Activated T-helper 1 cell treated with anti-CD3 and anti-CD28 coated beads, Interleukin-12 subunit alpha, Interleukin-12 subunit beta, Interleukin-2, Interleukin-4 antibody, amounts not matched to agents 30 ng/mL and 10 ng/mL and 1 ng/mL, durations not matched to agents 14 hours and 24 hours and 36 hours (primary cell): ENCODE measurements at regions not wholly inside any gene's neighbourhood (a gene's known extent, or its start where the extent isn't known, plus 50 kb on each side); places are given as distances from the start of the nearest gene placed in this dataset.

Source experiments
- DNase-seq: peaks from one replicate; pipeline ENCODE4 v3.0.0; 2021; ENCODE audit warnings: low spot score
- H3K27ac Mint-ChIP-seq: one replicate; pipeline ENCODE4 v1.8.0; 2021; ENCODE audit warnings: mild to moderate bottlenecking, mixed read lengths
- H3K27me3 Mint-ChIP-seq: one replicate; pipeline ENCODE4 v1.8.0; 2022; ENCODE audit warnings: mild to moderate bottlenecking, moderate library complexity, mixed read lengths; ENCODE audit not compliant: insufficient read depth
- H3K36me3 Mint-ChIP-seq: one replicate; pipeline ENCODE4 v1.8.0; 2021; ENCODE audit warnings: low read depth, mixed read lengths
- H3K4me1 Mint-ChIP-seq: one replicate; pipeline ENCODE4 v1.8.0; 2021; ENCODE audit warnings: low read depth, mixed read lengths
- H3K4me3 Mint-ChIP-seq: one replicate; pipeline ENCODE4 v1.8.0; 2021; ENCODE audit warnings: mild to moderate bottlenecking, moderate library complexity, mixed read lengths
- H3K9me3 Mint-ChIP-seq: one replicate; pipeline ENCODE4 v1.8.0; 2021; ENCODE audit warnings: mixed read lengths
- intact Hi-C: fragments of 100-400 bp; cut with micrococcal nuclease; formaldehyde crosslinking; loops from one replicate; pipeline ENCODE4 v1.15.1; 2024

DNA sequence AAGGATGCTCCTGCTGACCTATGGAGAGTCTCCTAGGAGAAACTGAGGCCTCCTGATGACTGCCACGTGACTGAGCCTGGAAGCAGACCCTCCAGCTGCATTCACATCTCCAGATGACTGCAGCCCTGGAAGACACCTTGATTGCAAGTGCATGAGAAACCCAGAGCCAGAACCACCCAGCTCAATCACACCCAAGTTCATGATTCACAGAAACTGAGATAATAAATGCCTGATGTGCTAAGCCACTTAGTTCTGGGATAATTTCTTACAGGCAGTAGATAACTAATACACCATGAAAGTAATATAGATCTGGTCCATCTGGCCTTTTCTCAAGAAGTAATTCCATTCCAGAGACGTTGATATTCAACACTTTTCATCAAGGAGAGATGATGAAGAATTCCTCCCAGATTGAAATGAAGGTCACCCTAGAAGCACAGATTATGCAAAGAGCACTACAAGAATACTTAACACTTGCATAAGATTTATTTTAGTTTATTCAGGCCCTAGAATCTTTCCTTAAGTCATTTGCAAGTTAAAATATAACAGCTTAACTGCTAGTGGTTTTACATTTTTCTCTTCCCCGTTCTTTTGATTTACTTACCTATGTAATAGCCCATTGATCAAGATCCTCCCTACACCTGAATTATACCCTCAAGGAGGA lies 208.2 kb upstream of the INHBA start:
- DNase-seq, result no peak

DNA sequence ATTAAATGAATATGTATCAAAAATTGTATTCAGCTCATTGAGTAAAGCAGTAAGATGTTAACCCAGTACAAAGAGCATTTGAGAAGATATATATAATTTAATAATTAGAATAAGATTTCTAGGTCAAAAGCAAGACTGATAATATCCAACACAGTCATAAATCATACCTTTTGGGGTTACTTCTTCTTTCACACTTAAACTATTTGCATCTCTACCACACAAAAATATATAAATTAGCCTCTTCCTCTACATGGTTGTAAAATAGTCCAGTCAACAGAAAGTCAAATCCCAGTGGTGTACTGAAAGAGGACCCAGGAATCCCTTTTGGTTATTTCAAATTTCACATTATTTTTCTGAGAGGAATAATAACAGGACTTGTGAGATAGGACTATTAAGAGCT lies 204.6 kb upstream of the INHBA start:
- H3K9me3 Mint-ChIP-seq, result peaks cover 15% of the 10 kb centered on the region

More for the DNA sequence above, 208.2 kb upstream of the INHBA start:
- intact Hi-C loops, result no loop called here
- no peak overlapping the region for H3K27ac Mint-ChIP-seq
- H3K36me3 Mint-ChIP-seq, result no peaks in the 10 kb centered on the region
- H3K9me3 Mint-ChIP-seq, result peaks cover under 1% of the 10 kb centered on the region
- H3K4me1 Mint-ChIP-seq, result no peaks in the 10 kb centered on the region
- H3K4me3 Mint-ChIP-seq, result no peak overlapping the region
- H3K27me3 Mint-ChIP-seq, result peaks cover 10% of the 10 kb centered on the region

DNA sequence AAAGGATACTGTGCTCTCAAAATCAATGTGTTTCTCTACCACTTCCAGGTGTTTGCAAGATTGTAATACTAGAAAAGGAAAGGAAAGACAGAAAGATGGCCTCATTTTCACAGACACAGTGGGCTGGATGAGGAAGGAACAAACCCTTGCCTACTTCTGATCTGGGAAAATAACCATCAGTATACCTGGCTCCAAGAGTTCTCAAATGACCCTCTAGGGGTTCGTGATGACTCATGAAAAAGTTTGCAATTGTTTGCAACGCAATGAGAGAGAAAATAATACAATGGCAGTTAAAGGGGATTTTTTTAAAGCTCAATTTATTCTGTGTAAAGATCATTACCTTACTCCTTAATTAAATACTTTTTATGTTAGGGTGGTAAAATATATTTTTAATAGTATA lies 197.6 kb upstream of the INHBA start:
- H3K4me1 Mint-ChIP-seq, result no peaks in the 10 kb centered on the region
- H3K9me3 Mint-ChIP-seq, result peaks cover 28% of the 10 kb centered on the region
- H3K36me3 Mint-ChIP-seq, result no peaks in the 10 kb centered on the region
- H3K27me3 Mint-ChIP-seq, result peaks cover 6% of the 10 kb centered on the region
- H3K4me3 Mint-ChIP-seq, result no peak overlapping the region
- no peak overlapping the region for H3K27ac Mint-ChIP-seq
- no peak for DNase-seq
- intact Hi-C loops, result no loop called here

More for the DNA sequence above, 204.6 kb upstream of the INHBA start:
- Mint-ChIP-seq H3K27me3 (peaks cover 1% of the 10 kb centered on the region), H3K36me3 (no peaks in the 10 kb centered on the region), H3K4me1 (no peaks in the 10 kb centered on the region), H3K27ac (no peak overlapping the region), H3K4me3 (no peak overlapping the region)
- intact Hi-C loops, result no loop called here
- no peak for DNase-seq

DNA sequence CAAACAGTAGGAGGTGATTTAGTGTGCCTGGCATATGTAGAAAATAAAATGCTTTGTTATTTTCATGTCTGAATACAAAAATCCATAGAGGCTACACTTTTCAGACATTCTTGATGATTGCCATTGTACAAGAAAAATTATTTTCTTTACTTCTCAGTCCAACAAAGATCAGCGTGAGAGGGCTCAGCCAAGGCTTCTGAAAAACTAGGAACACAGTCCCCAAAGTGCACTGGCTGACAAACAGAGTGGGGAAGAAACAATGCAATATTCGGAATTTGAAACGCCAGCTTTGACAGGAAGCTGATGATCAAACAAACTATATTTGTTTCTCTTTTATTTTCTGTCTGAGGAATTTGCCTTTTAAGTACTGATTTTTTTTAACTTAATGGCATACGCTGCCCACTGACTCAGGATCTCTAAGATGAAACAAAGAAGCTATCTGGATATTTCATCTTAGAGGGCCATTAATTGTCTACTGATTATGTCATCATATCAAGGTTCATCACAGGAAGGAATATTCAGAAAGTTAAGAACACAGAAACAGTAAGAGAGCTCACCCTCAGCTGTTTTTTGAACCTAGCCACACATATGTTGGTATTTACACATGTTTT lies 197.0 kb upstream of the INHBA start:
- Mint-ChIP-seq H3K27ac (no peak overlapping the region), H3K9me3 (peaks cover 27% of the 10 kb centered on the region), H3K36me3 (no peaks in the 10 kb centered on the region), H3K27me3 (peaks cover 6% of the 10 kb centered on the region), H3K4me3 (no peak overlapping the region), H3K4me1 (no peaks in the 10 kb centered on the region)
- intact Hi-C loops, result no loop called here
- DNase-seq, result no peak

DNA sequence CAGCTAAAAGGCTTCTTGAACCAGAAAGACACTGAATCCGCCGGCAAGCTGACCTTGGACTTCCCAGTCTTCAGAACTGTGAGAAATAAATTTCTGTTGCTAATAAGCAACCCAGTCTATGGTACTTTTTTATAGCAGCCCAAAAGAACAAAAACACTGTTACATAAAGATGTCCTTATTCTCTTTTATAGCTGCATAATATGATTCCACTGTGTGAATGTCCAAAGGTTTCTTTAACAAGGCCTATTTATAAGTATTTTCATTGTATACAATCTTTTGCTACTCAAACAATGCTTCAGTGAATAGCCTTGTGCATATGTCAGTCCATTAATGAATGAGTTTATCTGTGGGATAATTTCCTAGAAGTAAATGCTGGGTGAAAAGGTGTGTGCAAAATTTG lies 190.8 kb upstream of the INHBA start:
- Mint-ChIP-seq H3K27me3 (peaks cover 7% of the 10 kb centered on the region), H3K4me1 (peaks cover 25% of the 10 kb centered on the region), H3K9me3 (peaks cover 15% of the 10 kb centered on the region), H3K27ac (no peak overlapping the region), H3K4me3 (no peak overlapping the region), H3K36me3 (peaks cover 3% of the 10 kb centered on the region)
- DNase-seq, result no peak
- intact Hi-C loops, result no loop called here

DNA sequence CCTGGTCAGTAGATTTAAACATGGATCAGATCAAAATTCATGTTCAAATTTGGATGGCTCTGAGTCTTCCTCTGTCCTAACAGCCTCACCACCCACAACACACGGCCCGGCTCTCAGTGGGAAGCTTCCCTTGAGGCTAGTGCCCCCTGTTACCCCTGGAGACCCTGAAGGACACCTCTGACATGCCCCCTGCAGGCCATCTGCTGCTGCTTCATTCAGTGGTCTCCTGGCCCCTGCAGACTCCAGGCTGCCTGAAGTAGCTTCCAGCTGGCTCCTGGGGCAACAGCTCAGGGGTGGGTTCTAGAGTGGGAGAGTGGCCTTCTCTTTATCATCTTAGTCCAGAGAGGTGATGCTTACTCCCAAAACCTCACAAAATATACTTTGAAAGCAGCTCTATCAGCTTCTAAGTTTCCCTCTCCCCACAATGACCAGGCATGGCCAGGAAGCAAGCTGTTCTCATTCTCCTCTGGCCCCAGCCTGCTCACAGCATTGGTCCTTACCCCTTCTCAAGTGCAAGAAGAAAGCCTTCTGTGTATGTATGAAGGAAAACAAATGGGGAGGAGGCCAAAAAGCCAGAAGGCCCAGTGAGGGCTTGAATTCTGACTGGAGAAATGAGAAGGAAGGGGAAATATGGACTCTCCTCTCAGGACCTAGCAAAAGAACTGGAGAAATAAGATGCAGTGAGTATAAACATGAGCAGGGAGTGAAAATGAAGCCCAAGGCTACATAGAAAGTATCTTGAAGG lies 189.6 kb upstream of the INHBA start:
- intact Hi-C loops, result no loop called here
- peaks cover 10% of the 10 kb centered on the region for H3K9me3 Mint-ChIP-seq
- peaks cover 3% of the 10 kb centered on the region for H3K36me3 Mint-ChIP-seq
- H3K4me1 Mint-ChIP-seq, result peaks cover 31% of the 10 kb centered on the region
- no peak for DNase-seq
- H3K4me3 Mint-ChIP-seq, result no peak overlapping the region
- H3K27ac Mint-ChIP-seq, result peak overlapping the region; percentile 13
- H3K27me3 Mint-ChIP-seq, result peaks cover 7% of the 10 kb centered on the region

DNA sequence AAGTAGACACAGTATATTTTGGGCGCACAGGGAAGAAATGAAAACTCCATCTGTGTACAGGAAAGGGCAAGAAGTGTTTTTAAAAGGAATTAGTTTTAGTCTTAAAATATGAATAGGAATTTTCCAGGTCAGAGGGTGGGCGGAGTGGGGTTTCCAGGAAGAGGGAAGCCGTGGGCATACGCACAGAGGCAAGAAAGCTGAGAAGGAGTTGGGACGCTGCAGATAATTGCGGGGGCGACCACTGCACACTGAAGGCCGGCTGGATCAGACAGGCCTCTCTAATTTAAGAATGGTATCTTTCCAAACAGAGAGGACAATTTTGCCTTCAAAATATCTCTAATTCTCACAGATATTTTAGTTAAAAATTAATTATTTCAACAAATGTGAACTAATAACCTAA lies 189.1 kb upstream of the INHBA start:
- Mint-ChIP-seq H3K36me3 (peaks cover 3% of the 10 kb centered on the region), H3K4me3 (no peak overlapping the region), H3K9me3 (peaks cover 10% of the 10 kb centered on the region), H3K27me3 (peaks cover 7% of the 10 kb centered on the region), H3K27ac (peak overlapping the region; percentile 1), H3K4me1 (peaks cover 31% of the 10 kb centered on the region)
- intact Hi-C loops, result no loop called here
- DNase-seq, result no peak

DNA sequence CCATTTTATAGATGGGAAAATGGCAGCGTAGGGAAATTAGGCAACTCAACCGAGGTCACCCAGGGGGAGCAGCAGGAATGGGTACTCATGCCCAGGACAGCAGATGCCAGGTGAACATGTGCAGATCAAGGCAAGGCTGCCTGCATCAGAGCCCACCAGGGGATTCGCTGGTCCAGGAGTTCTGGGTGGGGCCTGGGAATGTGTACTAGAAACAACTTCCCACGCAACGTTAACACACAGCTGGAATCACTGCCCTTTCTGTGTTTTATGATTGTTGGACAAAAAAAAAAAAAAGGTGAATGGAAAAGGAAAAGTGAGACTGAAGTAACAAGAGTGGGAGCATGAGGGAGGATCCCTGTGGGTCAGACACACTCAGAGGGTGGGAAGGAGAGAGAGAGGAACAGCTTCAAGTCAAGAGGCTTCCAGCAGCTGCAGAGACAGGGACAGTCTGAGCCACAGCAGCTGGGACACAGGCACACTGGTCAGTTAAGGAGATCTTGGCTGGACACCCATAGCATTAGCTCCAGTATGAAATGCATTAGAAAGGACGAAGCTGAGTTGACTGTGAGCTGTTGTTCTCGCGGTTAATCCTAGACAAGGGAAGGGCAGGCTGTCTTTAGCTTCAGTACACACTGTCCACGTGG lies 187.9 kb upstream of the INHBA start:
- peaks cover 4% of the 10 kb centered on the region for H3K27me3 Mint-ChIP-seq
- no peak overlapping the region for H3K4me3 Mint-ChIP-seq
- H3K36me3 Mint-ChIP-seq, result peaks cover 3% of the 10 kb centered on the region
- DNase-seq, result no peak
- intact Hi-C loops, result no loop called here
- peaks cover 4% of the 10 kb centered on the region for H3K9me3 Mint-ChIP-seq
- H3K4me1 Mint-ChIP-seq, result peaks cover 38% of the 10 kb centered on the region
- no peak overlapping the region for H3K27ac Mint-ChIP-seq

DNA sequence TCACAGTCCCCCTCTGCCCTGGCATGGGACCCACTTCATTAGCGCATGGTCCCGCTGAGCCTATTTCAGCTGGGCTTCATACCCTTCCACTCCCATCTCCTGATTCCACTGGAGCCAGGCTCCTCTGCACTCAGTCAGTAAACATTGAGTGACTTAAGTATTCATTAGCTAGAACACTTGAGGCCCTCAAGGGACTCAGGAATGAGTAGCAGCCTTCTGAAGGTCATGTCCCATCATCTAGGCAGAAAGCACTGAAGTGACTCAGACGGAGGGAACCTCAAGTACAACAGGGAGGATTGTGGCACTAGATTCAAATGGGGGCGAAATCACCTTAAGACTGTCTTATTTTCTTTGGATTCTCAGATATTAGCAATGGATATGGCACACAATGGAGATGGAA lies 186.6 kb upstream of the INHBA start:
- H3K4me3 Mint-ChIP-seq, result no peak overlapping the region
- H3K27me3 Mint-ChIP-seq, result peaks cover 4% of the 10 kb centered on the region
- H3K9me3 Mint-ChIP-seq, result peaks cover 10% of the 10 kb centered on the region
- no peak for DNase-seq
- H3K27ac Mint-ChIP-seq, result peak overlapping the region; percentile 31
- H3K36me3 Mint-ChIP-seq, result peaks cover 7% of the 10 kb centered on the region
- peaks cover 50% of the 10 kb centered on the region for H3K4me1 Mint-ChIP-seq
- intact Hi-C loops, result loop anchor here (10.0 kb wide), 3 partner anchors 185 to 1775 kb away; partner anchors contain the start of gene INHBA

DNA sequence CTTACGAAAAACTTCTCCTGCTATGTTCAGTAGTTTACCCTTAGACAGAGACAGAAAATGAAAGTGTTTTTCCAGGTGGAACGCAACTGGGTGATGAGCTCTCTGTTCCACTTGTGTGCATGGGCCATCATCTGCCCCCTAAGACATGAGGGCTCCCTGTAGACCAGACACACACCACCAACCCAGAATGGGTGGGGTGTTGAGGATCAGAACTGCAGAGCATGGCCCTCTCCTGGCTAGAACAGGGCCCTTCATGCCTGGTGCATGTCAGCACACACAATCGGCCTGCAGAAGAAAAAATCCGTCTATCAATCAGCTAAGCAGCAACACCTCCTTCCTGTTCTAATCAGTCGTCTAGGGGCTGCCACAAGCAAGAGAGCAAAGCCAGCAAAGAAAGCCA lies 186.2 kb upstream of the INHBA start:
- Mint-ChIP-seq H3K4me1 (peaks cover 50% of the 10 kb centered on the region), H3K4me3 (no peak overlapping the region), H3K27ac (no peak overlapping the region), H3K9me3 (peaks cover 10% of the 10 kb centered on the region), H3K36me3 (peaks cover 7% of the 10 kb centered on the region), H3K27me3 (no peaks in the 10 kb centered on the region)
- DNase-seq, result no peak
- intact Hi-C loops, result loop anchor here (10.0 kb wide), 3 partner anchors 184 to 1776 kb away; partner anchors contain the start of gene INHBA

DNA sequence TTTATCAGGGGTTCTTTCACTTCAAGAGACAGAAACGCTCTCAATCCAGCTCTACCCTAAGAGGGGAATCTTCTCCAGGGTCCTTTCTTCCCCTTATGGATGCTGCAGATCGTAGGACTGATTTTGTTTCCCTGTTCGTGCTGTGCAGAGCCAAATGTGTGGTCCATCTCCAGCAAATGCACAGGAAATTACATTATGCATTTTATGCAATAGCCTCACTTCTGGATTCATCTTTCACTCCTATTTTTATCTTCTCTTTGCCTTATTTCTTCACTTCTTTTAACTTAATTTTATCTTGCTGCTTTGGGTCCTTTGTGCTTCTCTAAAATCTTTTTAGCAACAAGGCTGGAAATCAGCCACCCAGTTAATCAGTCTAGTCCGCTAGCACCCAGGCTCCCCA lies 184.5 kb upstream of the INHBA start:
- H3K27me3 Mint-ChIP-seq, result no peaks in the 10 kb centered on the region
- H3K9me3 Mint-ChIP-seq, result peaks cover 18% of the 10 kb centered on the region
- peaks cover 13% of the 10 kb centered on the region for H3K36me3 Mint-ChIP-seq
- no peak for DNase-seq
- H3K4me1 Mint-ChIP-seq, result peaks cover 58% of the 10 kb centered on the region
- intact Hi-C loops, result loop anchor here (10.0 kb wide), 3 partner anchors 183 to 1777 kb away; partner anchors contain the start of gene INHBA
- no peak overlapping the region for H3K27ac Mint-ChIP-seq
- no peak overlapping the region for H3K4me3 Mint-ChIP-seq

DNA sequence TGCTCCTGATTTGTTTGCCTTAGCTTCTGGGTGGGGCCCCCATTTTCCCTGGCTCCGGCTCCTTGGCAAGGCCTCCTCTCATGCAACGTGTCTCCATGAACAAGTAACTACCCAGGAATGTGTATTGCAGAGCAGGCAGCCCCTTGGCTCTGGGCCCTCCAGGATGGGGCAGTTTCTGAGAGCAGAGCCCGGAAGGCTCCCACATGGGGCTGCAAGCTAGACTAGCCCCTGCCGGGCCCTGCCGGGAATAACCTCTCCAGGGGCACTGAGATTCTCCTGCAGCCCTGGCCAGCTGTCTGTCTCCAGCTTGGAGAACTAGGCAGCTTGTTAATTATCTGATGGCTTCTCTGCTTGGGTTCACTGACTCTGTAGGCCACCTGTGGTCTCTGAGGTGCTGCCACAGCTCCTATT lies 184.0 kb upstream of the INHBA start:
- peaks cover 63% of the 10 kb centered on the region for H3K4me1 Mint-ChIP-seq
- no peaks in the 10 kb centered on the region for H3K27me3 Mint-ChIP-seq
- no peak overlapping the region for H3K4me3 Mint-ChIP-seq
- peaks cover 23% of the 10 kb centered on the region for H3K9me3 Mint-ChIP-seq
- H3K27ac Mint-ChIP-seq, result no peak overlapping the region
- no peak for DNase-seq
- intact Hi-C loops, result loop anchor here (10.0 kb wide), 3 partner anchors 182 to 1778 kb away; partner anchors contain the start of gene INHBA
- peaks cover 18% of the 10 kb centered on the region for H3K36me3 Mint-ChIP-seq
